ENCODE measurements at regions not wholly inside any gene's neighbourhood (a gene's known extent, or its start where the extent isn't known, plus 50 kb on each side); places are given as distances from the start of the nearest gene placed in this dataset.

GRCh38 chr18:6646801-6647200 lies 82.7 kb upstream of the ARHGAP28 start:
- TF ChIP-seq RAD21 (IDR thresholded peaks at IDR 0.05; ENCODE audit: low read depth) (no peak), REST (IDR thresholded peaks at IDR 0.05; ENCODE audit: low read depth) (no peak), FOXM1 (IDR thresholded peaks at IDR 0.05; ENCODE audit: borderline replicate concordance, low read depth) (no peak), TCF12 (IDR thresholded peaks at IDR 0.05; ENCODE audit: low read depth) (no peak), NFIC (IDR thresholded peaks at IDR 0.05) (no peak), CEBPB (IDR thresholded peaks at IDR 0.05) (no peak), ZBTB7A (IDR thresholded peaks at IDR 0.05; ENCODE audit: low read depth) (no peak), EP300 (IDR thresholded peaks at IDR 0.05; ENCODE audit: borderline replicate concordance) (no peak), YY1 (IDR thresholded peaks at IDR 0.05; ENCODE audit: low read depth) (no peak), TAF1 (IDR thresholded peaks at IDR 0.05; ENCODE audit: low read depth) (no peak), USF1 (IDR thresholded peaks at IDR 0.05) (no peak), CREB1 (IDR thresholded peaks at IDR 0.05; ENCODE audit: low read depth) (no peak)

Data from Ishikawa (cell line).